Right renal pelvis (tissue), 4 donors: ENCODE measurements at regions not wholly inside any gene's neighbourhood (a gene's known extent, or its start where the extent isn't known, plus 50 kb on each side); places are given as distances from the start of the nearest gene placed in this dataset.
"Not testable (repeated sequence)": the region's sequence is repeated elsewhere in the genome, so short reads cannot be mapped to it uniquely, and the experiment has no call there.

Experiments used
- DNase-seq, 4 donors: peaks; one replicate each; pipeline ENCODE4 v3.0.0-alpha.2; 2013; ENCODE audit warnings: low read depth in 4 of 4, low spot score in 3 of 4, missing footprints in 1 of 4

DNA sequence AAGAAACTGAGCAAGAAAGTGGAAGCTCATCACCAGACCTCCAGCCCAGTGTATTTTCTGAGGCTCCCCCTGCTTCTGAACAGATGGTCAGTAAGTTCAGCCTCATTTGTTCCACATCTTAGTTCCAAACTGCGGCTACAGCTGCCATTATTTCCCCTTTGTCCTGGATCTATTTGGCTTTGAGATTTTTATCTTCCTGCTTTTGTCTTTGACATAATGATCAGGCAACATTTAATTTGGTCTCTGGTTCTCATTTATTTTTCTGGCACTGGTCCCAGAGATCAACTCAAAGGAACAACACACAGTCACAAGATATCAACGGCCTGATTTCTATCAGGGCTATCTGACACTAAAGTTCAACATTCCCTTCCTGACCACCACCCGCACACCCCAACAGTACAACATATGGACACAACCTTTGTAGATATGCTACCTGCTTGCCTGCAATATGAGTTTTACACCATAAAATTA is 137.5 kb downstream of the FAM76B start:
- no peak for DNase-seq

DNA sequence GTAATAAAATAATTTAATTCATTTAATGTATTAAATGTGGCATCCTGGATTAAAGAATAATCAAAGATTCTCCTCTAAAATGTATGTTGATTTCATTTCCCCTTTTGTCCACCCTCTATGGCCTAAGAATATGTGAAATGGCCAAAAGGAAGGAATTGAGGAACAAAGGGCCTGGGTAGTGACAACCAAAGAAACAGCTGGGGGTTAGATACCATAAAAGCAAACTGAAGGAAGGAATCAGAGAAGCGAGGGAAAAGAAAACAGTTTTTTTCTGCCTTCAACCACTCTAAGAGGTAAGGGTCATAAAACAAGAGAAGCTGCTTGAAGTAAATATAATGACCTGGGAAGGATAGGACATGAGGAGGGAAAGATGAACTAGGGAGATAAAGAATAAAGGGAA is 139.3 kb downstream of the FAM76B start:
- DNase-seq = no peak

GRCh38 chr11:95647871-95648270 is 141.7 kb downstream of the FAM76B start:
- no peak for DNase-seq

DNA sequence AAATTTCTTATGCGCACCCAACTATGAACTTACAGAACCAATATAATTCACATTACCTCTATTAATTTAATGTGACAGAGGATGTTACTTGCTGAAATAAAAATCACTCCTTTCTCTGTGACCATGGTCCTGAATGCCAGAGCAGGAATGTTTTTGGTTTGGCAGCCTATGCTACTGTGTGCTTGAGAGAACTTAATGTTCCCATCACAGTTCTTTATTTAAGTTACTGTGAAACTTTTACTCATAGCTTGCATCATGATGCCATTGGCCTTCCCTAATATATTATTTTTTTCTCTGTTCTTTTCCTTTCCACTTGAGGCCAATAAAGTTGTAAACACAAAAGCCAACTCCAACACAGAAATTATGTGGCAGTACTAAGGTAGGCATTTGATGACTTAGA is 142.2 kb downstream of the FAM76B start:
- DNase-seq = no peak

DNA sequence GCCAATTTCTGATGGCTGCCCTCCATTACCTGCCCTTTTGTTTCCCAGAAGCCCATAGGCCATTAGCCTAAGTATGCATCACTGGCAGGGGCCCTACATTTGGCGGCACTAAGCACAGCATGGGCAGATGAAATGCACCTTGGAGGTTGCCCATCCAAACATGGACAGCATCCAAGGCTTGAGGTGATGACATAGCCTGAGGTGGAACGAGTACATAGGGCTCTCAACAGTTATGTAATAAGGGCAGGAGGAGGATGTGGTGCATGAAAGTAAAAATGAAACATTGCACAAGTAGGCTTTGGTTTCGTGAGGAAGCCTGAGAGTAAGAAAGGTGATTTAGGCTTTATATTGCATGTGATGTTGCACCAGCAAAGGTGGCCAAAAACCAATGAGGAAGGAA is 148.1 kb downstream of the FAM76B start:
- no peak for DNase-seq

DNA sequence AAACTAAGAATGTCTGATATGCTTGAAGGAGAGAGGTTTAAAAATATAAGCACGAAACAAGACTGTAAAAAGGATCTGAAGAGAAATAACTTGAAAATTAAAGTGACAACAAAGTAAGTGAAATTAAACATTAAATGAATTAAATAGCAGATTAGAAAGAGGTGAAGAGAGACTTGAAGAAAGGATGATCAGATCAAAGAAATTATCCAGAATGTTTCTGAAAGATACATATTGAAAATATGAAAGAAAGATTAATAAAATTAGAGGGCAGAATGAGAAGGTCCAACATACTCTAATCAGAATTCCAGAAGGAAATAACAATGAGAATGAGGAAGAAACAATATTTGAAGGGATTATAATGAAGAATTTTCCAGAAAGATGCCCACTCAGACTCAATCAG is 151.1 kb downstream of the FAM76B start:
- no peak for DNase-seq

- DNase-seq = no peak
These were observed 164.2 kb downstream of the FAM76B start for GRCh38 chr11:95625164-95625900.

DNA sequence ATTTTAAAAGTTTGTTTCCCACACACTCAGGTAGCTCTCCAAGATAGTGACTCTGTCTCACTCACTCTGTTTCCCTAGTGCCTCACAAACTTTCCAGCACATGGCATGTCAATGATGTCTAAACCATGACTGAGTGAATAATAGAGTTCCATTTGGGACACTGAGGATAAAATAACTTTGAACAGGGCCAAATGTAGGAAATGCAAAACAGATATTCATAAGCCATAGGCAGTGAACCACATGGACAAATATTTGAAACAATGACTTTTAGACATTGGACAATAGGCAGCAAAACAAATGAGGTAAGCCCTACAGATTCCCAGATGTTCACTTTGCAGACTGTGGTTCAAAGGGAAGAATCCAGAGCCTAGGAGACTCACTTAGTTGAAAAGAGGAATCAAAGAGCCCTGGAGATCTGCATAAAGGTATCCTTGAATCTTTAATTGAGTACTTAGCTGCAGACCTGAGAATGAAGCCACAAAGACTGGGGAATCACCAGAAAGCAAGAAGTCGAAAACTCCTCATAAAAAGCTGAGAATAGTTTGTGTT is 173.3 kb downstream of the FAM76B start:
- no peak for DNase-seq

DNA sequence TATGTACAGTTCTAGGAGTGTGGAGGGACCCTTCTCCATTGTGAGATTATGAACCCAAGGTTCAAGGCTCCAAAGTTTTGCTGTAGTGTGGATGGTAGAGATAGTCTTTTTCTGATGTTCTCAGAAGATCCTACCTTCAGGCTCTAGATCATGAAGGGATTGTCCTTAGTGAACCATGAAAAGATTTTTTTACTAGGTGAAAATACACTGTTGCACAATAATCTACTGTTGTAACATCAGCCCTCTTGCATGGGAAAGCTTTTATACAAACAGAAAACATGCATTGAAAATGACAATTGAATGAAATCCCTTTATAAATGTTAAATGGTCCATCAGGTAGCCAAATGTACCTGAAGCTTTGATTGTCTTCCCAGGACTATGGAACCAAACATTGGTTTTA is 177.8 kb downstream of the FAM76B start:
- no peak for DNase-seq

- DNase-seq = not testable (repeated sequence)
These were observed 179.4 kb downstream of the FAM76B start for GRCh38 chr11:95610185-95610584.

- DNase-seq = no peak
These were observed 181.5 kb downstream of the FAM76B start for GRCh38 chr11:95608093-95608492.

DNA sequence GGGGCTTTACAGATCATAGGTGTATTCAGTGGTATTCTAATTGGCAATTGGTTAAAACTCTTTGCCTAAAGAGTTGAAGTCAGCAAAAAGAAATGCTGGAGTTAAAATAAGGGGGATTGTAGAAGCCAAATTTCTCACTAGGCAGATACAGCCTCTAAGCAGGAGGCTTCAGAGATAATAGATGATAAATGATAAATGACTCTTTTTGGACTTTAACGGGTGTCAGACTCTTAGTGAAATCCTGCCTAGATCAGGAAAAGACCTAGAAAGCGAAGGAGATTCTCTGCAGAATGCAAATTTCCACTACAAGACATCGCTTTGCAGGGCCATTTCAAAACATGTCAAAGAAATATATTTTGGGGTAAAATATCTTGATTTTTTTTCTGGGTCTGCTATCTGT is 182.8 kb downstream of the FAM76B start:
- DNase-seq = no peak

GRCh38 chr11:95605271-95605940 is 184.2 kb downstream of the FAM76B start:
- no peak for DNase-seq

GRCh38 chr11:95599959-95600586 is 189.5 kb downstream of the FAM76B start:
- no peak for DNase-seq

DNA sequence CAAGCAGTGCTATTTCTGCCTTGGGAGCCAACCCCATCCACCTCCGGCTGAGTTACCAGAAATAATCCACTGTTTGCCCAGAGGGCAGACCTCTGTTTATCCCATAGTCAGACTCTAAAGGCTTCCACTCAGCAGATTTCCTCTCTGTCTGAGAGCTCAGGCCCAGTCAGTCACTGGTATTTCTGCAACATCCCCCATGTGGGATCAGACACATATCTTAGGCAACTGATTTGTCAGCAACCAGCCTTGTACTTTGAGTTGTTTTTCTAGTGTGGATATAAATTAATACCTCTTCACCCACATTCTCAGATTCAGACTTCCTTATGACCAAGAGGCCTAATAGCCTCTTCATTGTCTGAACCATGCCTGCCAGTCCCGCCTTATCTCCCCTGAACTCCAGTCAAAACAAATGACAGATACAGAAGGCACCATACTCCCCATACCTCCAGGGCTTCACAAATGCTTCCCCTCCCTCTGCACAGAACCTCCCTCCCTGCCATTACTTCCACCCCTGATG is 193.6 kb downstream of the FAM76B start:
- DNase-seq = no peak

GRCh38 chr11:95595541-95595940 is 194.0 kb downstream of the FAM76B start:
- no peak for DNase-seq

GRCh38 chr11:95593111-95593510 is 196.5 kb downstream of the FAM76B start:
- no peak for DNase-seq

DNA sequence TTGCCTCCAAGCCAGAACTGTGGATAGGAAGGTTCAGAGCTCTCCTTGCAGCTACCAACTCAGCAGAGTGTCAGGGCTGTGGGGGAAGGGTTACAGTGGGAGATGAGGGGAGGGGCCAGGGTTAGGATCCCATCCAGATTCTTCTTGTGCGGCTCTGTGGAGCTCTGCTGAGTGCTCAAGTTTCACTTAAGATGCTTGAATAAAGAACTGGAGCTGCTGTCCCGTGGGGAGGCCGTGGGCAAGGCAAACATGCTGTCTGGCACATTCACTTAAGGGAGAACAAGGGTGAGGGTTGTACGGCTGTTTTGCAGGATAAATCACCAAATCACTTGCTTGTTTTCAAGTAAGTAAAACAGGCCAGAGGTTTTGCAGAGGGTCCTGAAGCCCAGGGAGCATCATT is 197.1 kb downstream of the FAM76B start:
- peak; percentile 12 to 23 (median 20) for DNase-seq

GRCh38 chr11:95589893-95590612 is 199.5 kb downstream of the FAM76B start:
- no peak for DNase-seq

- no peak for DNase-seq
These were observed 200.8 kb downstream of the FAM76B start for GRCh38 chr11:95588821-95589220.

- DNase-seq = no peak
These were observed 202.9 kb downstream of the FAM76B start for GRCh38 chr11:95586661-95587060.
